Spinal cord (tissue), 9 donors: ENCODE measurements at regions not wholly inside any gene's neighbourhood (a gene's known extent, or its start where the extent isn't known, plus 50 kb on each side); places are given as distances from the start of the nearest gene placed in this dataset.

Experiments
- DNase-seq, 6 donors: peaks; one replicate each; pipeline versions ENCODE4 v3.0.0 to v3.0.0-alpha.2; 2013 to 2015; ENCODE audit warnings: low spot score in 6 of 6, low read depth in 4 of 6
- H3K27ac ChIP-seq: one replicate; pipeline ENCODE4 v1.5.1; 2013; ENCODE audit warnings: low read depth, low read length, control low read depth
- H3K27me3 ChIP-seq: one replicate; pipeline ENCODE4 v1.6.1; 2013; ENCODE audit warnings: low read length; ENCODE audit not compliant: control insufficient read depth, insufficient read depth
- H3K36me3 ChIP-seq: one replicate; pipeline ENCODE4 v1.6.1; 2013; ENCODE audit warnings: low read length; ENCODE audit not compliant: control insufficient read depth, insufficient read depth
- H3K4me1 ChIP-seq: one replicate; pipeline ENCODE4 v1.6.1; 2013; ENCODE audit warnings: low read length; ENCODE audit not compliant: control insufficient read depth, insufficient read depth
- H3K4me3 ChIP-seq: one replicate; pipeline ENCODE4 v1.5.1; 2013; ENCODE audit warnings: low read depth, low read length, control low read depth
- H3K9me3 ChIP-seq: one replicate; pipeline ENCODE4 v1.6.1; 2013; ENCODE audit warnings: low read length; ENCODE audit not compliant: control insufficient read depth, insufficient read depth
- WGBS: methylation state at CpG from one replicate; pipeline ENCODE4 v1.1.5; 2013; ENCODE audit warnings: missing lambda C conversion rate; ENCODE audit not compliant: insufficient coverage; 5-methylcytosine and 5-hydroxymethylcytosine counted together
- donor health status: healthy.

GRCh38 chr13:30021611-30022010 lies 171.2 kb upstream of the UBL3 start:
- Histone ChIP-seq H3K27me3 (no peaks in the 10 kb centered on the region), H3K9me3 (no peaks in the 10 kb centered on the region), H3K4me3 (no peak overlapping the region), H3K36me3 (no peaks in the 10 kb centered on the region), H3K4me1 (peaks cover 16% of the 10 kb centered on the region), H3K27ac (no peak overlapping the region)
- no CpG with 5 or more reads among the region's 2 CpGs for WGBS
- no peak for DNase-seq

DNA sequence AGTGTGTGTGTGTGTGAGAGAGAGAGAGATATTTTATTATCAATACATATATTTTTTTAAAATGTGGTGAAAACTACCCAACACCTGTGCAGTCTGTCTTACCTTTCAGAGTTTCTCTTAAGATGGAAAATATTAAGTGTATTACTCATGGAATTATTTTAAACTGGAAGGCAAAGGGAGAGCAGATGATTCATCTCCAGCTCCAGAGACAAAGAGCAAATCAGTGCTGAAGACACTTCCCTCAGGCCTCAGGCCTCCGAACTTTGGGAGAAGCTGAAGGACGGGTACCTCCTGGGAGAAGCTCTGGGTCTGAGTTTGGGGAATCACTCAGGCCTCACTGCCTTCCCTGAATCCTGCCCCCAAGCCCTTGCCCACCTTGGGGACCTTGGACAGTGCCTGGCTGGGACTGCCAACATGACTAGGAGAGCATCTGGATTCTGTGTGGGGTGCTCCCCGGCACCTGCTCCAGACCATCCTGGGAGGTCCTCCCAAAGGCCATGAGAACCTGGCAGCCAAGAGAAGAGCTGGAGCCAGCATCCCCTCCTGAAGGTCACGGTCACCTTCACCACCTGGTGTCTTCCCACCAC lies 170.4 kb upstream of the UBL3 start:
- WGBS: 95% methylated on average over 4 of the region's 4 CpGs
- Histone ChIP-seq H3K9me3 (no peaks in the 10 kb centered on the region), H3K4me1 (peaks cover 16% of the 10 kb centered on the region)

DNA sequence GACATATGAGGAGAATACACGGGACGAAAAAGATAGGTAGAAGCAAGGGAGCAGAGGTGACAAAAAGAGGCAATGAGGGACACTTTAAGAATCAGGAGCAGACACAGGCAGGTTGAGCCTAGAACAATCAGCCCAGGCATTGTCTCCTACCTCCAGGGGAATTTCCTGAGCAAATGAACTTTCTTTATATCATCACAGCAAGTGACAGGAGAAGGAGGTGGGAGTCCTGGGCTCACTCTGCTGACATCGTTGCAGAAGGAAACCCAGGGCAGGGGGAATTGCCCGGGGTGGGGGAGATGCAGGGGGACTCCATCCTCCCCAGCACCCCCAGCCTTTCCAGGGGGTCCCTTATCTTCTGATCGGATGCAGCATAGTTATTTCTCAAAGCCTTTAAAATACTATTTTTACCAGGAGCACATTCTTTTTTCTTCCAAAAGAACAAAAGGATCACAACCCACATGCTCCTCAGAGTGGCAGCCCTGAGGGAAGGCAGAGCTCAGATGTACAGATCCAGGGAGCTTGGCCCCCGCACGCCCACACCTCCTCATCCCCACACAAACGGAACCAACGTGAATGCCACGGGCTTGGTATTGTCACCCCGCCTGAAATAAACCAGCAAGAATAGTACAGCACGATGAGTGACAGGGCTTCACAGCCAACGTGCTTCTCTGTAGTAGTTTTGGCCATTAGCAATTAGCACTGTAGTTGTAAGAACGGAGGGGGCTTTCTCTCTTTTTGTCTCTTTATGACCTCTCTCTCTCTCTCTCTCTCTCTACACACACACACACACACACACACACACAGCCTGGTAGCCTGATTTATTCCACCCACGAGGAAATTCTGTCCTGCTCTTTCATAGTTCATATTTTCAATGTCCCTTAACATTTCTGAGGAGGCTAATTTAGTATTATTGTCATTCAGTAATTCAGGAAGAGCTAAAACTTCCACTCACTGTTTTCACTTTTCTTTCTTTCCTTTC lies 169.5 kb upstream of the UBL3 start:
- Histone ChIP-seq H3K27ac (no peak overlapping the region), H3K4me3 (no peak overlapping the region), H3K4me1 (peaks cover 16% of the 10 kb centered on the region), H3K36me3 (no peaks in the 10 kb centered on the region), H3K9me3 (no peaks in the 10 kb centered on the region), H3K27me3 (no peaks in the 10 kb centered on the region)
- DNase-seq: peak in 2 of 6 donors; percentile 23
- WGBS: 64% methylated on average over 5 of the region's 15 CpGs

More for the DNA sequence above, 170.4 kb upstream of the UBL3 start:
- DNase-seq: no peak
- Histone ChIP-seq H3K27ac (no peak overlapping the region), H3K27me3 (no peaks in the 10 kb centered on the region), H3K4me3 (no peak overlapping the region), H3K36me3 (no peaks in the 10 kb centered on the region)

DNA sequence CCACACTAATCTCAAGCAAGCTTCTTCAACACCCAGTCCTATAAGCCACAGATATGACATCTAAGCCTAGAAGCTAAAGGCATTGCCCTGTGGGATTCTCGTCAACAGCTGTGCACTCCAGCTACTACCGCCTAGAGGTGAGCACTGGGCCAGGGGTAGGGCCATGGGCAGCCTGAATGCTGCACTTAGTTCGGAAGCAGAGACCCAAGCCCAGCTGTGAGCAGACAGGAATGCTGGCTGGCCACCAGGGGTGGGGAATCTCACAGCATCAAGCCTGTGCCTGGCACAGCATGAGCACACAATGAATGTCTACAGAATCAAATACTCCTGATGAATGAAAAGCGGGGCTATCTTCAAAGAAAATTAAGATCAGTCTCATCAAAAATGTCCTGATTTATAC lies 167.5 kb upstream of the UBL3 start:
- Histone ChIP-seq H3K27me3 (no peaks in the 10 kb centered on the region), H3K4me1 (peaks cover 16% of the 10 kb centered on the region), H3K27ac (no peak overlapping the region), H3K4me3 (no peak overlapping the region), H3K36me3 (no peaks in the 10 kb centered on the region), H3K9me3 (no peaks in the 10 kb centered on the region)
- 60% methylated on average over 2 of the region's 4 CpGs for WGBS
- DNase-seq: no peak

DNA sequence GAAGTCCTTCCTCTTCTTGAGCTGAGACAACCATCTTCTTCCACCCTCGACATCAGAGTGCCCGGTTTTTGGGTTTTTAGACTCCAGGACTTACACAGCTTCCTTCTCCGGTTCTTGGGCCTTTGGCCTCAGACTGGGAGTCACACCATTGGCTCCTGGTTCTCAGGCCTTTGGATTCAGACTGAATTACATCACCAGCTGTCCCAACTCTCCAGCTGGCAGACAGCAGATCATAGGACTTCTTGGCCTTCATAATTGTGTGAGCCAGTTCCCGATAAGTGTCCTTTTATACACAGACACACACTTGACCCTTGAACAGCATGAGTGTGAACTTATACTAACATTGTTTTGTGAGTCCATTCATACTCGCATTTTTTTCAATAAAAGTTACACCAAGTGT lies 166.0 kb upstream of the UBL3 start:
- H3K9me3 ChIP-seq: no peaks in the 10 kb centered on the region
- no peaks in the 10 kb centered on the region for H3K36me3 ChIP-seq
- H3K27me3 ChIP-seq: no peaks in the 10 kb centered on the region
- no peak for DNase-seq
- WGBS: 91% methylated on average over 4 of the region's 5 CpGs
- H3K4me1 ChIP-seq: peaks cover 12% of the 10 kb centered on the region
- no peak overlapping the region for H3K4me3 ChIP-seq
- H3K27ac ChIP-seq: no peak overlapping the region

DNA sequence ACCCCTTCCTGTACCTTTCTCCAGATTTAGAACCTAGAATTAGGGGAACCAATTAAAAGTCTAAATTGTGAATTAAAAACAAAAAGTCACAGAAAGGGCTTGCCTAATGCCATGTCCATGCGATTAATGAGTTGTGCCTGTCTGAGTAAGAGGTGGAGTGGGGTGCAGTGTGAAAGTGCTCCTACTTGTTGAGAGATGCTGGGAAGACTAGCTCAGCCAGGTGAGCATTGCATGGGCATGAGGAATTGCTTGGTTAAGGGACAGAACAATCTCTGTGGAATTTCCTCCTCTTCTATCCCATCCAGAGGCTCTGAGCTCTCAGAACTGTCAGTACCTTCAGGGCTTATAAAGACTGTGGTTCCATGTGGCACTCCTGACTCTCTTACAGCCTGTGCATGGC lies 159.0 kb upstream of the UBL3 start:
- 80% methylated on average over 1 of the region's 1 CpG for WGBS
- no peaks in the 10 kb centered on the region for H3K36me3 ChIP-seq
- no peak overlapping the region for H3K27ac ChIP-seq
- no peak for DNase-seq
- H3K4me3 ChIP-seq: no peak overlapping the region
- no peaks in the 10 kb centered on the region for H3K27me3 ChIP-seq
- no peaks in the 10 kb centered on the region for H3K9me3 ChIP-seq
- no peaks in the 10 kb centered on the region for H3K4me1 ChIP-seq

GRCh38 chr13:30006246-30006645 lies 155.8 kb upstream of the UBL3 start:
- H3K4me1 ChIP-seq: no peaks in the 10 kb centered on the region
- 73% methylated on average over 1 of the region's 1 CpG for WGBS
- H3K27me3 ChIP-seq: no peaks in the 10 kb centered on the region
- H3K9me3 ChIP-seq: no peaks in the 10 kb centered on the region
- H3K27ac ChIP-seq: no peak overlapping the region
- no peak for DNase-seq
- H3K4me3 ChIP-seq: no peak overlapping the region
- no peaks in the 10 kb centered on the region for H3K36me3 ChIP-seq

DNA sequence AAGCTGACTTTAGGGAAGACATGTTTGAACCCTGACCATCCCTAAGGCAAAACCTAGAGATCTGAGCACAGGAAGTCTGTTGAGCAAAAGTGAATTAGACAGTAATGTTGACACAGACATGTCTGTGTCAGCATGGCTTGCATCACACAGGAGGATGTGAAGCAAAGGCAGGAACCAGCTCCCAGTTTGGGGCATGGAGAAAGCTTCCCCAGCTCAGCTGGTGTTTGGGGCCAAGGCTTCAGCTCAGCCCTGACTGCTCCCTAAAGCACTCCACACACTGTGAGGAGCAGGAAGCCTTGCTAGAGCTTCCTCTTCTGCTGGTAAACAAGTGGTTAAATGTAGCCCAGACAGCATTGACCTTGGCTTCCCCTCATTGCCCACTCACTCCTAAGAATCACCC lies 153.8 kb upstream of the UBL3 start:
- DNase-seq: no peak
- H3K9me3 ChIP-seq: no peaks in the 10 kb centered on the region
- H3K27me3 ChIP-seq: no peaks in the 10 kb centered on the region
- H3K4me1 ChIP-seq: peaks cover 6% of the 10 kb centered on the region
- H3K36me3 ChIP-seq: no peaks in the 10 kb centered on the region
- H3K4me3 ChIP-seq: no peak overlapping the region
- H3K27ac ChIP-seq: no peak overlapping the region

GRCh38 chr13:30002577-30002976 lies 152.2 kb upstream of the UBL3 start:
- no peaks in the 10 kb centered on the region for H3K36me3 ChIP-seq
- H3K4me1 ChIP-seq: peaks cover 7% of the 10 kb centered on the region
- no peak overlapping the region for H3K27ac ChIP-seq
- no peak for DNase-seq
- H3K4me3 ChIP-seq: no peak overlapping the region
- no peaks in the 10 kb centered on the region for H3K9me3 ChIP-seq
- WGBS: no CpG with 5 or more reads among the region's 1 CpG
- no peaks in the 10 kb centered on the region for H3K27me3 ChIP-seq

GRCh38 chr13:30000370-30000765 lies 150.0 kb upstream of the UBL3 start:
- WGBS: 51% methylated on average over 8 of the region's 11 CpGs
- Histone ChIP-seq H3K4me3 (no peak overlapping the region), H3K36me3 (no peaks in the 10 kb centered on the region), H3K27ac (no peak overlapping the region), H3K27me3 (no peaks in the 10 kb centered on the region), H3K4me1 (peaks cover 7% of the 10 kb centered on the region), H3K9me3 (no peaks in the 10 kb centered on the region)
- DNase-seq: peak in 1 of 6 donors; percentile 64
